H1 (cell line): ENCODE measurements at regions not wholly inside any gene's neighbourhood (a gene's known extent, or its start where the extent isn't known, plus 50 kb on each side); places are given as distances from the start of the nearest gene placed in this dataset.

Experiments
- EZH2 ChIP-seq: fragments of 200-600 bp; sonication (generic); IDR thresholded peaks from 2 replicates; pipeline ENCODE4 v1.7.1; 2012; ENCODE audit warnings: low read depth, mild to moderate bottlenecking, moderate library complexity, low read length, inconsistent platforms; ENCODE audit not compliant: severe bottlenecking
- KDM5A ChIP-seq: fragments of 200-600 bp; IDR thresholded peaks from 2 replicates; pipeline ENCODE4 v1.7.1; 2012; ENCODE audit warnings: mild to moderate bottlenecking, low read length, inconsistent platforms, mixed read lengths
- TEAD4 ChIP-seq: IDR thresholded peaks from 2 replicates; pipeline ENCODE4 v1.6.1; 2012; ENCODE audit warnings: low read depth, low read length, inconsistent platforms, mixed read lengths
- YY1 ChIP-seq: IDR thresholded peaks from 2 replicates; pipeline ENCODE4 v1.6.1; 2011; ENCODE audit warnings: low read depth, mild to moderate bottlenecking, low read length
- TF ChIP-seq, protein P1 (sequence below), 3 experiments: IDR thresholded peaks; 1 replicate in 2 of 3; 2 replicates in 1 of 3; pipeline versions ENCODE4 v1.5.1 to v1.6.1; 2011; ENCODE audit warnings: low read length in 3 of 3, mild to moderate bottlenecking in 3 of 3, inconsistent platforms in 2 of 3, low read depth in 1 of 3, moderate library complexity in 1 of 3; ENCODE audit not compliant: insufficient read depth in 1 of 3; ENCODE audit errors: control extremely low read depth in 1 of 3

DNA sequence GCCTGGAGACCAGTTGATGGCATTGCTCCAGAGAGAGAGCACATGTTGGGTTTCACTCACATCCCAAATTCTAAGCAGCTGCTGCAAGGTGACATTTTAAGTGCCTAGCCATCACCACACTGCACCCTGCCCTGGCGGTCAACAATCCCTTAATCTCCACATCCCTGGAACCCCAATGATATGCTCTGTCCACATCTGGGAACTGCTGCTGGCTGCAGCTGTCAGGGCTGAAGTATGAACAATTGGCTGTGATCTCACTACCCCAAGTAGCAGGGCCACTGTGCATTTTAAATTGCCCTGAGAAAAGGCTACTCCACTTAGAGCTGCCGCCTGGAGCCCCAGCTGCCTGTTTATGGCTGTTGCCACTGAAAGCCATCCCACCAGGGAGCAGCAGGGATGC lies 190.6 kb downstream of the ACTRT1 start:
- TF ChIP-seq, protein P1, sequence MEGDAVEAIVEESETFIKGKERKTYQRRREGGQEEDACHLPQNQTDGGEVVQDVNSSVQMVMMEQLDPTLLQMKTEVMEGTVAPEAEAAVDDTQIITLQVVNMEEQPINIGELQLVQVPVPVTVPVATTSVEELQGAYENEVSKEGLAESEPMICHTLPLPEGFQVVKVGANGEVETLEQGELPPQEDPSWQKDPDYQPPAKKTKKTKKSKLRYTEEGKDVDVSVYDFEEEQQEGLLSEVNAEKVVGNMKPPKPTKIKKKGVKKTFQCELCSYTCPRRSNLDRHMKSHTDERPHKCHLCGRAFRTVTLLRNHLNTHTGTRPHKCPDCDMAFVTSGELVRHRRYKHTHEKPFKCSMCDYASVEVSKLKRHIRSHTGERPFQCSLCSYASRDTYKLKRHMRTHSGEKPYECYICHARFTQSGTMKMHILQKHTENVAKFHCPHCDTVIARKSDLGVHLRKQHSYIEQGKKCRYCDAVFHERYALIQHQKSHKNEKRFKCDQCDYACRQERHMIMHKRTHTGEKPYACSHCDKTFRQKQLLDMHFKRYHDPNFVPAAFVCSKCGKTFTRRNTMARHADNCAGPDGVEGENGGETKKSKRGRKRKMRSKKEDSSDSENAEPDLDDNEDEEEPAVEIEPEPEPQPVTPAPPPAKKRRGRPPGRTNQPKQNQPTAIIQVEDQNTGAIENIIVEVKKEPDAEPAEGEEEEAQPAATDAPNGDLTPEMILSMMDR (IDR thresholded peaks at IDR 0.05; ENCODE audit: control extremely low read depth in 1 of 3, insufficient read depth in 1 of 3, low read depth in 1 of 3, low read length in 3 of 3) = no peak
- TF ChIP-seq EZH2 (no peak), YY1 (no peak), KDM5A (no peak), TEAD4 (no peak)
